Chondrocyte (in vitro differentiated cells): ENCODE measurements at regions not wholly inside any gene's neighbourhood (a gene's known extent, or its start where the extent isn't known, plus 50 kb on each side); places are given as distances from the start of the nearest gene placed in this dataset.

ENCODE experiments used
- DNase-seq: peaks from one replicate; pipeline ENCODE4 v3.0.0; 2021; ENCODE audit warnings: mixed read lengths, low spot score
- H3K27ac Mint-ChIP-seq: one replicate; pipeline ENCODE4 v1.8.0; 2021; ENCODE audit warnings: mild to moderate bottlenecking, moderate library complexity, mixed read lengths; ENCODE audit not compliant: unreplicated experiment
- H3K27me3 Mint-ChIP-seq: 2 replicates; pipeline ENCODE4 v1.8.0; 2021; ENCODE audit warnings: low read depth, mixed read lengths
- H3K36me3 Mint-ChIP-seq: 2 replicates; pipeline ENCODE4 v1.8.0; 2021; ENCODE audit warnings: low read depth, mixed read lengths
- H3K4me1 Mint-ChIP-seq: 2 replicates; pipeline ENCODE4 v1.8.0; 2021; ENCODE audit warnings: low read depth, mild to moderate bottlenecking, mixed read lengths
- H3K4me3 Mint-ChIP-seq: one replicate; pipeline ENCODE4 v1.8.0; 2021; ENCODE audit warnings: mild to moderate bottlenecking, moderate library complexity, mixed read lengths; ENCODE audit not compliant: unreplicated experiment
- H3K9me3 Mint-ChIP-seq: 2 replicates; pipeline ENCODE4 v1.8.0; 2021; ENCODE audit warnings: low read depth, mixed read lengths
- TF ChIP-seq, protein P1 (sequence below): fragments of 200-600 bp; sonication (generic); IDR thresholded peaks from 2 replicates; pipeline ENCODE4 v1.5.0; 2021; ENCODE audit warnings: antibody characterized with exemption, mild to moderate bottlenecking, moderate library complexity

DNA sequence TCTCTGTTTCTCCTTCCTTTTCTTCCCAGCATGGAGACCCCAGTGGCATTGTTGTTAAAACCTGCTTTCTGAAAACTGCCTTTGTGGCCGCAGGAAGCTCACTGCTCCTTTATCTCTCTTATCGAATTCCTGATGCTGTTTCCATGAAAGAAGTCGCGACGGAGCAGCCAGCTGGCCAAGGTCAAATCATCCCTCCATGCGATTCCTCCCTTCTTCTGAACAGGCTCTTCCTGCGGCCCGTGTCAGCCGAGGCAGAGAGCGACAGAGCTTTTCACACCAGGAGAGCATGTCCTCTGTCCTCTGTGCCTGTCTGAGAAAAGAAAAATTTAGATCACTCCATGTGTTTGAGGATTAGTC is 242.1 kb upstream of the PITRM1 start:
- Mint-ChIP-seq H3K9me3 (peaks cover 5% of the 10 kb centered on the region), H3K4me3 (no peak overlapping the region), H3K27ac (no peak overlapping the region), H3K36me3 (no peaks in the 10 kb centered on the region), H3K27me3 (peaks cover 3% of the 10 kb centered on the region), H3K4me1 (peaks cover 9% of the 10 kb centered on the region)
- TF ChIP-seq, protein P1, sequence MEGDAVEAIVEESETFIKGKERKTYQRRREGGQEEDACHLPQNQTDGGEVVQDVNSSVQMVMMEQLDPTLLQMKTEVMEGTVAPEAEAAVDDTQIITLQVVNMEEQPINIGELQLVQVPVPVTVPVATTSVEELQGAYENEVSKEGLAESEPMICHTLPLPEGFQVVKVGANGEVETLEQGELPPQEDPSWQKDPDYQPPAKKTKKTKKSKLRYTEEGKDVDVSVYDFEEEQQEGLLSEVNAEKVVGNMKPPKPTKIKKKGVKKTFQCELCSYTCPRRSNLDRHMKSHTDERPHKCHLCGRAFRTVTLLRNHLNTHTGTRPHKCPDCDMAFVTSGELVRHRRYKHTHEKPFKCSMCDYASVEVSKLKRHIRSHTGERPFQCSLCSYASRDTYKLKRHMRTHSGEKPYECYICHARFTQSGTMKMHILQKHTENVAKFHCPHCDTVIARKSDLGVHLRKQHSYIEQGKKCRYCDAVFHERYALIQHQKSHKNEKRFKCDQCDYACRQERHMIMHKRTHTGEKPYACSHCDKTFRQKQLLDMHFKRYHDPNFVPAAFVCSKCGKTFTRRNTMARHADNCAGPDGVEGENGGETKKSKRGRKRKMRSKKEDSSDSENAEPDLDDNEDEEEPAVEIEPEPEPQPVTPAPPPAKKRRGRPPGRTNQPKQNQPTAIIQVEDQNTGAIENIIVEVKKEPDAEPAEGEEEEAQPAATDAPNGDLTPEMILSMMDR = no peak
- no peak for DNase-seq

DNA sequence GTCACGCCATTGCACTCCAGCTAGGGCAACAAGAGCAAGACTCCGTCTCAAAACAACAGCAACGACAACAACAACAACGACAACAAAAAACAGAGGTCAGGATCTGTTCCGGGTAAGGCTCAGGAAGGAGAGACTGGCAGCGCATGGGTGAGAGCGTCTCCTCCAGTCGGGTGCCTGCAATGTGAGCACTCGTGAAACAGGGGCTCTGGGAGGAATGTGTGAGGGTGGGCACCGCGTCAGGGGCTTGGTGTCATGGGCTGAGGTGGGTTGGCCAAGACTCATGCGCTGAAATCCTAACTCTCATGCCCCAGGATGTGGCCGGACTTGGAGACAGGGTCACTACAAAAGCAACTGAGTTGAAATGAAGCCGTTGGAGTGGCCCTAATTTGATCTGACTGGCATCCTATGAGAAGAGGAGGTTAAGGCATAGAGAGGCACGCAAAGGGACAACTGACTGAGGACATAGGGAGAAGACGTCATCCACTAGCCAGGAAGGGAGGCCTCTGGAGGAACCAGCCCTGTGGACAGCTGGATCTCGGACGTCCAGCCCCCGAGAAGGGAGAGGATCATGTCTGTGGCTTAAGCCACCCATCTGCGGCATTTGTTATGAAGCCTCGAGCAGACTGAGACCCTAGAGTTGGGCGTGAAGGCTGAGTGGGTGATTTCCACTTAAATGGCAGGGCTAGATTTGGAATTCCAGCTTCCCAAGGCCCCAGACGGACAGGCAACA is 241.5 kb upstream of the PITRM1 start:
- TF ChIP-seq, protein P1 = no peak
- peak; percentile 19 for DNase-seq
- H3K4me1 Mint-ChIP-seq = peaks cover 9% of the 10 kb centered on the region
- no peak overlapping the region for H3K4me3 Mint-ChIP-seq
- H3K27ac Mint-ChIP-seq = no peak overlapping the region
- H3K27me3 Mint-ChIP-seq = peaks cover 3% of the 10 kb centered on the region
- no peaks in the 10 kb centered on the region for H3K36me3 Mint-ChIP-seq
- peaks cover 5% of the 10 kb centered on the region for H3K9me3 Mint-ChIP-seq

DNA sequence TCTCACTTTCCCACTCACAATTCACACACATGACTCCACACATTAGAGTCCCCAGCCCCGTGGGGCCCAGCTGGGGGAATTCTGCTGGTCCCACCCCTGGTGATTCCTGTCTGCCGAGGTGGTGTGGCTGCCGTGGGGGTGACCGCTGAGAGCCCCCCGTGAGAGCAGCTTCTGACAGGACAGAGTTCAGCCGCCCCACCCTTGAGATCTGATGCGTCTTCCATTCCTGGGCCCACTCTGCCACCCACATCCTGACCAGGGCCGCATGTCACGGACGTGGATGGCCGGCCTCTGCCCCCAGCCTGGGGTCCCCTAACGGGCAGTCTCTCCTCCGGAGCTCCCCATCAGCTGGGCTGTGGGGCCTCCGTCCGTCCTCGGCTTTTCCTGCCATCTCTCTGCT is 240.1 kb upstream of the PITRM1 start:
- DNase-seq = peak; percentile 81
- TF ChIP-seq, protein P1 = no peak
- no peak overlapping the region for H3K27ac Mint-ChIP-seq
- no peaks in the 10 kb centered on the region for H3K4me1 Mint-ChIP-seq
- no peaks in the 10 kb centered on the region for H3K36me3 Mint-ChIP-seq
- peaks cover 3% of the 10 kb centered on the region for H3K27me3 Mint-ChIP-seq
- peaks cover 5% of the 10 kb centered on the region for H3K9me3 Mint-ChIP-seq
- H3K4me3 Mint-ChIP-seq = no peak overlapping the region

DNA sequence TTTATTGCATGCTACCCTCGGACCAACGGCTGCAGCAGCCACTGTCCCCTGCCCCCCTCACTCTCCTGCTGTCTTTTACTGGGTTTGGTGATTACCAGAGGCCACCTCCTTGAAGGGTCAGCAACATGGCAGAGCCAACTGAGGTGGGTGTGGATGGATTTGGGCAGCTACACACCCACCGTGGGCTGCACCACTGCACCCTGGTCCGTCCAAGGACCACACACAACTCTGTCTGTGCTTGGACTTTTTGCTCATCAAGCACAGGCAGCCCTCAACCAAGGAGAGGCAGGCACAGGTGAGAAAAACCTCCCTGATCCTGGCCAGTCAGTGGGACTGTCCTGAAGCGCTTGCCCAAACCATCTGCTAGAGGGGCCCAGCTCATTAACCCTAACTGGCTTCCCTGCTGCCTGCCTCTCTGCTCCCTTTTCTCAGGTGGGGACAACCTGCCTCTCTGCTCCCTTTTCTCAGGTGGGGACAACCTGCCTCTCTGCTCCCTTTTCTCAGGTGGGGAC is 239.5 kb upstream of the PITRM1 start:
- no peaks in the 10 kb centered on the region for H3K36me3 Mint-ChIP-seq
- H3K27ac Mint-ChIP-seq = no peak overlapping the region
- H3K4me3 Mint-ChIP-seq = no peak overlapping the region
- H3K4me1 Mint-ChIP-seq = no peaks in the 10 kb centered on the region
- peak; percentile 27 for DNase-seq
- TF ChIP-seq, protein P1 = no peak
- peaks cover 3% of the 10 kb centered on the region for H3K27me3 Mint-ChIP-seq
- peaks cover 5% of the 10 kb centered on the region for H3K9me3 Mint-ChIP-seq

DNA sequence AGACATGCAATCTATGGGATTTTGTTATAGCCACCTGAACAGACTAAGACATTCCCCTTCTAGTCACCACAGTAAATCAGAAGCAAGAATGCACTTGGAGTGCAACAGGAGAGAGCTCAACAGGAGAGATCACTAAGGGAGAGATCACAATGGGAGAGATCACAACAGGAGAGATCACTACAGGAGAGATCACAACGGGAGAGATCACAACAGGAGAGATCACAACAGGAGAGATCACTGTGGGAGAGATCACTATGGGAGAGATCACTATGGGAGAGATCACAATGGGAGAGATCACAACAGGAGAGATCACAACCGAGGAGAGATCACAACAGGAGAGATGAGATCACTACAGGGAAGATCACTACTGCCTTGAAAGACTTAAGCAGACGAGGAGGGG is 238.5 kb upstream of the PITRM1 start:
- Mint-ChIP-seq H3K27me3 (peaks cover 3% of the 10 kb centered on the region), H3K27ac (no peak overlapping the region), H3K4me1 (peaks cover under 1% of the 10 kb centered on the region), H3K36me3 (no peaks in the 10 kb centered on the region), H3K9me3 (peaks cover 5% of the 10 kb centered on the region), H3K4me3 (no peak overlapping the region)
- TF ChIP-seq, protein P1 = no peak
- no peak for DNase-seq
